ENCODE measurements at regions not wholly inside any gene's neighbourhood (a gene's known extent, or its start where the extent isn't known, plus 50 kb on each side); places are given as distances from the start of the nearest gene placed in this dataset.
"Not testable (repeated sequence)": the region's sequence is repeated elsewhere in the genome, so short reads cannot be mapped to it uniquely, and the experiment has no call there.

DNA sequence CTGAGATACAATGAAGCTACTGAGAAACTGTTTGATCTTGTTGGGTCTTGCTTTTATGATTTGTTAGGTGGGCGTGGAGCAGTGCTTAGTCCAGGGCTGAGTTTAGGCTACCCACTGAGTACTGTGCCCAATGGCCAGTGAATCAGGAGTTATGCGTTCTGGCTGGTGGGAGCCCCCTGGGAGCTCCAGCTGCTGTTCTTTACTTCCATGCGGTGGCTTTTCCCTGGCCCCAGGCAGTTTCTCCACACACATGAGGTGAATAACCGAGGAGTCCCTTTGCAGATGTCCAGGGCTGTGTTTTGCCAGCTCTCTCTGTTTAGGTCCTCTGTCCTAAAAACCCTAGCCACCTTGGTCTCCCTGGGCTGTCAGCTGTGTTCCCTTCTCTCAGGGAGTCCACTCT, 106.5 kb downstream of the KLF13 start:
- no peak overlapping the region for H3K4me3 ChIP-seq (ENCODE audit: low read length)
- no peak overlapping the region for H3K27ac ChIP-seq (ENCODE audit: low read length)
- no CpG with 5 or more reads among the region's 4 CpGs for WGBS (ENCODE audit: insufficient coverage, insufficient read length)
- DNase-seq (ENCODE audit: low read depth, low spot score): no peak
- H3K27me3 ChIP-seq (ENCODE audit: control insufficient read depth, insufficient read depth, low read length): no peaks in the 10 kb centered on the region
- no peaks in the 10 kb centered on the region for H3K36me3 ChIP-seq (ENCODE audit: control insufficient read depth, insufficient read depth, low read length)
- H3K9me3 ChIP-seq (ENCODE audit: control insufficient read depth, insufficient read depth, low read length): no peaks in the 10 kb centered on the region
- no peaks in the 10 kb centered on the region for H3K4me1 ChIP-seq (ENCODE audit: control insufficient read depth, insufficient read depth, low read length)

DNA sequence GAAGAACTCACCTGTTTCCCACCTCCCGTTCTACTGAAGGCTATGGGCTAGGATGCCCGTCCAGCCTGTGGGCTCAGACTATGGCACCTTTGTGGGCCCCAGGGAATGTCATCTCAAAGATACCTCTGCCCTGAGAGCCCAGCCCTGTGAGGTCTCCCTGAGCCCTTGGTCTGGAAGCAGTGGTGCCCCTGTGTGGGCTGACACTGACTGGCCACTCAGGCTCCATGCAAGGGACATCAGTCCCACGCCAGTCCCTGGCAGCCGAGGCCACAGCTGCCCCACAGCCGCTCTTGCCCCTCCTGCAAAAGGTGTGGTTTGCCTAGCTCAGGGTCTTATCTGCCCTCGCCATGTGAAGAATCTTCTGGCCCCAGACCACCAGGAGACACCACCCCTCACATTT, 106.9 kb downstream of the KLF13 start:
- WGBS (ENCODE audit: insufficient coverage, insufficient read length): no CpG with 5 or more reads among the region's 6 CpGs
- Histone ChIP-seq H3K4me1 (ENCODE audit: control insufficient read depth, insufficient read depth, low read length) (no peaks in the 10 kb centered on the region), H3K4me3 (ENCODE audit: low read length) (no peak overlapping the region), H3K36me3 (ENCODE audit: control insufficient read depth, insufficient read depth, low read length) (no peaks in the 10 kb centered on the region), H3K9me3 (ENCODE audit: control insufficient read depth, insufficient read depth, low read length) (no peaks in the 10 kb centered on the region), H3K27ac (ENCODE audit: low read length) (no peak overlapping the region), H3K27me3 (ENCODE audit: control insufficient read depth, insufficient read depth, low read length) (no peaks in the 10 kb centered on the region)
- DNase-seq (ENCODE audit: low read depth, low spot score): no peak

DNA sequence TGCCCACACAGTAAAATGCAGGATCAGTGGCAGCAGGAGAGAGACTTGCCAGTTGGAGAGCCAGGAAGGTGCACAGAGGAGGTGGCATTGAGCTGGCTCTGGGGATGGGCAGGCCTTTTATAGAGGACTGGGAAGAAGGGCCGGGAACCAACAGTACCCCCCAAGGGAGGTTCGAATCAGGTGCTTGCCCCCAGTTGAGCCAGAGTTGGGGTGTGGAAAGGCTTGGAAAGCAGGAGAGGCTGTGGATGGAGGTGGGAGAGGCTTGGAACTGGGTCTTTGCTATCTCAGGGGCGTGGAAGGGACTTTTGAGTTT, 107.6 kb downstream of the KLF13 start:
- DNase-seq (ENCODE audit: low read depth, low spot score): no peak
- Histone ChIP-seq H3K27ac (ENCODE audit: low read length) (no peak overlapping the region), H3K4me1 (ENCODE audit: control insufficient read depth, insufficient read depth, low read length) (no peaks in the 10 kb centered on the region), H3K36me3 (ENCODE audit: control insufficient read depth, insufficient read depth, low read length) (no peaks in the 10 kb centered on the region), H3K27me3 (ENCODE audit: control insufficient read depth, insufficient read depth, low read length) (no peaks in the 10 kb centered on the region), H3K4me3 (ENCODE audit: low read length) (no peak overlapping the region), H3K9me3 (ENCODE audit: control insufficient read depth, insufficient read depth, low read length) (no peaks in the 10 kb centered on the region)
- no CpG with 5 or more reads among the region's 3 CpGs for WGBS (ENCODE audit: insufficient coverage, insufficient read length)

DNA sequence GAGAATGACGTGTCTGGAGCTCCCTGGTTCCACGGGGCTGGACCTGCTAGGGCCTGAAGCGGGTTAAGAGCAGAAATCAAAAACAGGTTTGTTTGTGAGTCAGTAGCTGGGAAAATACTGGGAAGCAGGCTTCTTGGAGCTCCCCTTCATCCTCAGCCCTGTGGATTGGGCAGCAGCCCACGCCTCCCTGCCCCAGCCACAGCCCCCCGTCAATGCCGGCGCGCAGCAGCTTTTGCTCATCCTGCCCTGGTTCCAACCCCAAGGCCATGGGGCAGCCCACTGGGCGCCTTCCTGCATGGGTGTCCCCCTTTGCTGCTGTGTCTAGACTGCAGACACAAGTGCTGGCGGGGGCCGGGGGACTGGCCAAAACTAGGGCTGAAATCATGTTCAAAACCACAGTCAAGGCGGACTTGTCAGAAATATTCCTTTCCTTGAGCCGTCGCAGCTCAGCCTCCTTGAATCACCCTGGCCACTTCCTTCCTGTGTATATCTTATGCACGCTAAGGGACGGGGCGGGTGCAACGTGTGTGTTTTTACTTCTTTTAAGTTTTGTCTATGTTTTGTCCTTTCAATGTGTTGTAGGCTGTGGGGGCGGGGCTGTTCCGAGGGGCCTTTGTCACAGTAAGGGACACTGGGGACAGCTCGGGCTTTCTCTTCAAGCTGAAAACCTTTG, 108.1 kb downstream of the KLF13 start:
- H3K27me3 ChIP-seq (ENCODE audit: control insufficient read depth, insufficient read depth, low read length): no peaks in the 10 kb centered on the region
- H3K4me1 ChIP-seq (ENCODE audit: control insufficient read depth, insufficient read depth, low read length): no peaks in the 10 kb centered on the region
- H3K27ac ChIP-seq (ENCODE audit: low read length): no peak overlapping the region
- no peaks in the 10 kb centered on the region for H3K36me3 ChIP-seq (ENCODE audit: control insufficient read depth, insufficient read depth, low read length)
- DNase-seq (ENCODE audit: low read depth, low spot score): no peak
- H3K9me3 ChIP-seq (ENCODE audit: control insufficient read depth, insufficient read depth, low read length): no peaks in the 10 kb centered on the region
- no peak overlapping the region for H3K4me3 ChIP-seq (ENCODE audit: low read length)
- no CpG with 5 or more reads among the region's 21 CpGs for WGBS (ENCODE audit: insufficient coverage, insufficient read length)

DNA sequence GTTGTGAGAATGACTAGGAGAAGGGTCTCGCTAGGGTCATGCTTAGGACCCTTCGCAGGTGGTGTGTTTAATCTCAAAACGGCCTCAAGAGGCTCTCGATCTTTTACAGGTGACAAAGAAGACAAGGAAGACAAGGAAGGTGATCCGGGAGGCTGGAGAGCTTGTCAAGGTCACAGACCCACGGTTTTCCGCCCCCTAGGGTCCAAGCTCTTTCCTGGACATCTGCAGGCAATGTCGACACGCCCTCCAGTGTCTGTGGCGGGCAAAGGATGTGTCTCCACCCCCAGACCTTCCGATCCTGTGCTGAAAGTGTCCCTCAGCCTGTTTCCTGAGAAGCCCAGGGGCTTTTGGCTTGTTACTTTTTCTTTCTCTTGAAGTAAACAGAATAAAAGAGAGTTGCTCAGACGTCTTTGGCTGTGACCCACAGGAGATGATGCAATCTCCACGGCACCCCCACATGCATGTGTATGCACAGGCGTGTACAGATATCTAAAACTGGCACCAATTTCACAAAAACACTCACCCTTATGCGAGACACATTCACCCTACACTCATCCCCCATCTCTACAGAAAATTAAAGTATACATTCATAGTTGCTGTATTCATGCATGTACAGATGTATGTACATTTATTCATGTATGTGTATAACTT, 108.8 kb downstream of the KLF13 start:
- DNase-seq (ENCODE audit: low read depth, low spot score): peak; percentile 74
- H3K27ac ChIP-seq (ENCODE audit: low read length): no peak overlapping the region
- no peak overlapping the region for H3K4me3 ChIP-seq (ENCODE audit: low read length)
- 100% methylated on average over 1 of the region's 15 CpGs for WGBS (ENCODE audit: insufficient coverage, insufficient read length)
- H3K27me3 ChIP-seq (ENCODE audit: control insufficient read depth, insufficient read depth, low read length): no peaks in the 10 kb centered on the region
- H3K4me1 ChIP-seq (ENCODE audit: control insufficient read depth, insufficient read depth, low read length): no peaks in the 10 kb centered on the region
- H3K9me3 ChIP-seq (ENCODE audit: control insufficient read depth, insufficient read depth, low read length): no peaks in the 10 kb centered on the region
- H3K36me3 ChIP-seq (ENCODE audit: control insufficient read depth, insufficient read depth, low read length): no peaks in the 10 kb centered on the region

DNA sequence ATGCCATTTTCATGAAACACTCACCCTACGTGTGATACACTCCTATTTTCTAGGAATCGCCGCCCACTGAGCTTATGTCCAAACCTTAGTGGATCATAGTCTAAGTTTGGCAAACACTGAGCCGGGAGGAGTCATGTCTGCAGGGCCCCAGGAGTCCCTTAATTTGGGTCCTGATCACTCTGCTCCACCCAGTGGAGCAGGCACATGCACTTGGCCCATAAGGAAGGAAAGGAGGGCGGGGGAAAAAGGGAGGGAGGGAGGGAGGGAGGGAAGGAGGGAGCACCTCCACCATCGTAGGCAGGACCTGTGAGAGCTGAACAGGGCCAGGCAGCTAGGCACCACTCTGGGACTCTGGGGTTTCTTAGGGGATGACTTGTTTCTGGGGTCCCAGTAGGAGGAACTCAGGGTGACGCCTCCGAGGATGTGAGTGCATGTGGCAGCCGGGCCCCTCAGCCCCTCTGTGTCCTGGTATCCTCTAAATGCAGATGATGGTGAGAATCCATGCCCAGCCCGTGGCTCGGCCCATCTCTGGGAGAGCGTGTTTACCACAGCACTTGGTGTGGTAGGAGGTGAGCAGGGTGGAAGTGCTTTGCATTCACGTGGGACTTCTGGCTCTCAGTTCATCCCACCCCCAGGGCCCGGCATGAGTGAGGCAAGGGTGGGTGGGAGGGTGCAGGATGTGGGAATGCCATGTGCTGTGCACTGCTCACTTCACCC, 109.4 kb downstream of the KLF13 start:
- Histone ChIP-seq H3K4me3 (ENCODE audit: low read length) (no peak overlapping the region), H3K27ac (ENCODE audit: low read length) (no peak overlapping the region), H3K27me3 (ENCODE audit: control insufficient read depth, insufficient read depth, low read length) (no peaks in the 10 kb centered on the region), H3K9me3 (ENCODE audit: control insufficient read depth, insufficient read depth, low read length) (no peaks in the 10 kb centered on the region), H3K36me3 (ENCODE audit: control insufficient read depth, insufficient read depth, low read length) (no peaks in the 10 kb centered on the region), H3K4me1 (ENCODE audit: control insufficient read depth, insufficient read depth, low read length) (no peaks in the 10 kb centered on the region)
- WGBS (ENCODE audit: insufficient coverage, insufficient read length): no CpG with 5 or more reads among the region's 14 CpGs
- DNase-seq (ENCODE audit: low read depth, low spot score): no peak

DNA sequence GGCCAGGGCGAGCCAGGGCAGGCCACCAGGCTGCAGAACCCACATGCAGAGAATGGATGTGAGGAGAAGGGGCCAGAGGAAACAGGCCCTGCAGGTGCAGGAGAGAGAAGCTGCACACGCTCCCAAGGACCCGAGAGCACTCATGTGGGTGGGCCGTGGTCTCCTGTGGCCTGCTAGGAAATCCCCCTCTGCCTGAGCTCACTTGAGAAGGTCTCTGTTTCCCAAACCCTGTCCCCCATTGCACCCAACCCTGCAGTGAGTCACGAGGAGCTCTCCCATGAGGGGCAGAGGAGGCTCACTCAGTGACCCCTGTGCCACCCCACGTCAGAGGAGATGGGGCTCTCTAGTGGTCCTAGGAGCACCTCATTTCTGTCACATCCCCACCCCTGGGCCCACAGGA, 111.1 kb downstream of the KLF13 start:
- Histone ChIP-seq H3K4me1 (ENCODE audit: control insufficient read depth, insufficient read depth, low read length) (no peaks in the 10 kb centered on the region), H3K4me3 (ENCODE audit: low read length) (no peak overlapping the region), H3K27me3 (ENCODE audit: control insufficient read depth, insufficient read depth, low read length) (no peaks in the 10 kb centered on the region), H3K27ac (ENCODE audit: low read length) (no peak overlapping the region), H3K9me3 (ENCODE audit: control insufficient read depth, insufficient read depth, low read length) (no peaks in the 10 kb centered on the region), H3K36me3 (ENCODE audit: control insufficient read depth, insufficient read depth, low read length) (no peaks in the 10 kb centered on the region)
- WGBS (ENCODE audit: insufficient coverage, insufficient read length): no CpG with 5 or more reads among the region's 6 CpGs
- no peak for DNase-seq (ENCODE audit: low read depth, low spot score)

DNA sequence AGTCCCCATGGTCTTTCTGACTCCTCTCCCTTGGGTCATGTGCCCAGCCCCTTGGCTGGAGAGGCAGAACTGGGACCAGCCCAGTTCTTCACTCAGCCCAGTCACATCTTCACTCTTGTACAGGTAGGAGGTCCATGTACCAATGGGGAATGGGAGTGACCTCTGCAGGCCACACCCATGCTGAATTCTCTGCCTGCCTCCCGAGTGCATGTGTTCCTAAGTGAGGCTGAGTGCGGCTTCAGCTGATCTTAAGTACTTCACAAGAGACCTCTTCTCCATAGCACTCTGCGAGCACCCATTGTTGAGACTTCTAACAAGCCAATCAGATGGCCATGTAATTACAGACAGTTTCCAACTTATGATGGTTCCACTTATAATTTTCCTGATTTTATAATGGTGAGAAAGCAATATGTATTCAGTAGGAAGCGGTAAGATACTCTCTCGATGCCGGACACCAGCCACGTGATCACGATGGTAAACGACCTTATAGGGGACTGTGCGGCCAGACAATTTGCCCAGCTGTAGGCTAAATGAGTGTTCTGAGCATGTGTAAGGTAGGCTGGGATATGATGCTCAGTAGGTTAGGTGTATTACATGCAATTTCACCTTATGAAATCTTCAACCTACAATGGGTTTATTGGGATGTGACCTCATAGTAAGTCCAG, 112.1 kb downstream of the KLF13 start:
- Histone ChIP-seq H3K4me1 (ENCODE audit: control insufficient read depth, insufficient read depth, low read length) (no peaks in the 10 kb centered on the region), H3K9me3 (ENCODE audit: control insufficient read depth, insufficient read depth, low read length) (no peaks in the 10 kb centered on the region)

DNA sequence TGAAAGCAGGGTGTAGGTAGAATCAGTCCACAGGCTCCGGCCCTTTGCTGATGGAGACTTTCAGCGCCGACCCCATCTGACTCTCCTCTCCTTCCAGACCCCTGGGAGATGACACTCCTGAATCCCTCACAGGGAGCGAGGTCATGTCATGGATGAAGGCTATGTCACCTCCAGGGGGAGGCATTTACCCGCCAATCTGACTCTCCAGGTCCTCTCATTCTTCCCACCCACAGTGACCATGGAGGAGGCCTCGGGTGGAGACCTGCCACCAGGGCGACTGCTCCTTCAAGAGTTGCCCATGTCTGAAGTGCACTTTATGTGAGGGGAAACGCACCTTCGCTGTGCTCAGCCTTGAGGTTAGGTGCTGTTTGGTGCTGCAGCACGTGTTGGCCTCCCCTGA, 112.7 kb downstream of the KLF13 start:
- no CpG with 5 or more reads among the region's 10 CpGs for WGBS (ENCODE audit: insufficient coverage, insufficient read length)
- no peaks in the 10 kb centered on the region for H3K27me3 ChIP-seq (ENCODE audit: control insufficient read depth, insufficient read depth, low read length)
- no peak for DNase-seq (ENCODE audit: low read depth, low spot score)
- no peaks in the 10 kb centered on the region for H3K36me3 ChIP-seq (ENCODE audit: control insufficient read depth, insufficient read depth, low read length)
- no peaks in the 10 kb centered on the region for H3K9me3 ChIP-seq (ENCODE audit: control insufficient read depth, insufficient read depth, low read length)
- H3K27ac ChIP-seq (ENCODE audit: low read length): no peak overlapping the region
- no peaks in the 10 kb centered on the region for H3K4me1 ChIP-seq (ENCODE audit: control insufficient read depth, insufficient read depth, low read length)
- H3K4me3 ChIP-seq (ENCODE audit: low read length): no peak overlapping the region

More for the DNA sequence above, 112.1 kb downstream of the KLF13 start:
- no peak for DNase-seq (ENCODE audit: low read depth, low spot score)
- Histone ChIP-seq H3K4me3 (ENCODE audit: low read length) (no peak overlapping the region), H3K27me3 (ENCODE audit: control insufficient read depth, insufficient read depth, low read length) (no peaks in the 10 kb centered on the region), H3K36me3 (ENCODE audit: control insufficient read depth, insufficient read depth, low read length) (no peaks in the 10 kb centered on the region), H3K27ac (ENCODE audit: low read length) (no peak overlapping the region)
- WGBS (ENCODE audit: insufficient coverage, insufficient read length): no CpG with 5 or more reads among the region's 10 CpGs

DNA sequence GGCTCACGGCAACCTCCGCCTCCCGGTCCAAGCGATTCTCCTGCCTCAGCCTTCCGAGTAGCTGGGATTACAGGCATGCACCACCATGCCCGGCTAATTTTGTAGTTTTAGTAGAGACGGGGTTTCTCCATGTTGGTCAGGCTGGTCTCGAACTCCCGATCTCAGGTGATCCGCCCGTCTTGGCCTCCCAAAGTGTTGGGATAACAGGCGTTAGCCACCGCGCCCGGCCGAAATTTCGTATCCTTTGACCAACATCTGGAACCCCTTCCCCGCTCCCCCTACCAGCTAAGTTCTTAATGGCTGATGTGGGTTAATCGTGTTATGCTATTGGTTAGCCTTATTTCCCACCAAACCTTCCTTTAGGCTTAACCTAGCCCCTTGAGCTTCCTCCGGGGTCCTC, 113.6 kb downstream of the KLF13 start:
- H3K9me3 ChIP-seq (ENCODE audit: control insufficient read depth, insufficient read depth, low read length); H3K27ac ChIP-seq (ENCODE audit: low read length); H3K36me3 ChIP-seq (ENCODE audit: control insufficient read depth, insufficient read depth, low read length); H3K27me3 ChIP-seq (ENCODE audit: control insufficient read depth, insufficient read depth, low read length); H3K4me1 ChIP-seq (ENCODE audit: control insufficient read depth, insufficient read depth, low read length); DNase-seq (ENCODE audit: low read depth, low spot score): not testable (repeated sequence)
- WGBS (ENCODE audit: insufficient coverage, insufficient read length): no CpG with 5 or more reads among the region's 20 CpGs
- H3K4me3 ChIP-seq (ENCODE audit: low read length): peak overlapping the region; percentile 35; the same call in 1 of the 2 replicates

Data from iPS DF 6.9 (cell line).